ENCODE measurements at regions not wholly inside any gene's neighbourhood (a gene's known extent, or its start where the extent isn't known, plus 50 kb on each side); places are given as distances from the start of the nearest gene placed in this dataset.

DNA sequence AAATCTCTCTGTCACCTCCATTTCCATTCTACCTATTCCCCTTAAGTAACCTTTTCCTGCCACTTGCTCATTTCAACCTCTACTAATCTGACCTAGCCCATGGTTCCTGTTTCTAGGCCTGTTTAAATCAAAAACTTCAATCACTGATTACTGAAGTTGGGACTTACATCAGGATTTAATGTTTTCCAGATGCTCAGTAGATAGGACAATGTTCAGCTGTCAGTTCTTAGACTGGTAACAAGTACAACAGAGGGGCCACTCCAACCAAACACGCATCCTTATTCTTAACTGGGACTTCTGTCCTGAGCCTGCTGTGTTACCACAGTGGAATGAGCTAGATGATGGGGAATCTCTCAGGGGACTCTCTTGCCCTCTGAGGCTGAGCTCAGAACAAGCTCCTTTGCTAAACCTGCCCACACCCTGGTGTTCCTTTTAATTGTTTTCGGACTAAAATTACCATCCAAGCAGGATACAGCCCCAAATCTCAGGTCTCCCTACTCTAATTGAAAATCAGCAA, 974.6 kb downstream of the TTLL7 start:
- Mint-ChIP-seq H3K4me3 (no peak overlapping the region), H3K36me3 (peaks cover 0 to 4% (median 0%) of the 10 kb centered on the region in 5 donors), H3K27me3 (no peaks in the 10 kb centered on the region), H3K9me3 (peaks cover 0 to 15% (median 4%) of the 10 kb centered on the region in 11 donors), H3K4me1 (no peaks in the 10 kb centered on the region), H3K27ac (no peak overlapping the region)
- H3K4me1 ChIP-seq (ENCODE audit: control insufficient read depth in 2 of 2, insufficient read depth in 2 of 2, low read length in 2 of 2) = no peaks in the 10 kb centered on the region
- no peaks in the 10 kb centered on the region for H3K36me3 ChIP-seq (ENCODE audit: control insufficient read depth in 2 of 3, insufficient read depth in 3 of 3, low read length in 3 of 3)
- H3K4me3 ChIP-seq (ENCODE audit: low read length) = no peak overlapping the region
- intact Hi-C loops (cut with micrococcal nuclease) = no loop called here
- POLR2A ChIA-PET = no interaction called here
- no peak for DNase-seq
- CTCF ChIA-PET = no interaction called here
- H3K9me3 ChIP-seq (ENCODE audit: control insufficient read depth in 2 of 3, low read length in 3 of 3) = no peaks in the 10 kb centered on the region
- no peak for ATAC-seq
- H3K27me3 ChIP-seq (ENCODE audit: control insufficient read depth in 2 of 2, insufficient read depth in 2 of 2, low read length in 2 of 2) = no peaks in the 10 kb centered on the region
- no peak overlapping the region for H3K27ac ChIP-seq (ENCODE audit: low read depth, low read length)

DNA sequence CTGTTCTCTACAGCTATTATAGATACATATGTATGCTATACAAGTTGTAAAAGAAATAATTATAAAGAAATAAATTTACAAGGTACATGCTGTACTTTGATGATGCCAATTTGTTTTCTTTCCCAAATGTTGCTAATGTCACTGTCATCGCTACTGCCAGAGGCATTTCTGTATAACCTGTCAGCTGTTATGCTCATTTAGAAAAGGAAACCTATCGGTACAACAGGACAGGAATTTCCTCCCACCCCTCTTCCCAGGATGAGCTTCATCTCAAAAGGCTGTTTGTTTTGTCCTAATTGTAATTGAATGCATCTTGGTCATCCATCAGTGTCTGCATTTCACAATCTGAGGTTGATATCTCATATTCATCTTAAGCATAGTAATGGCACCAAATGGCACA, 975.7 kb downstream of the TTLL7 start:
- DNase-seq (no peak), ATAC-seq (no peak)
- H3K4me3 Mint-ChIP-seq = no peak overlapping the region
- no peaks in the 10 kb centered on the region for H3K36me3 ChIP-seq (ENCODE audit: control insufficient read depth in 2 of 3, insufficient read depth in 3 of 3, low read length in 3 of 3)
- H3K4me1 ChIP-seq (ENCODE audit: control insufficient read depth in 2 of 2, insufficient read depth in 2 of 2, low read length in 2 of 2) = no peaks in the 10 kb centered on the region
- no peak overlapping the region for H3K27ac Mint-ChIP-seq
- intact Hi-C loops (cut with micrococcal nuclease) = no loop called here
- POLR2A ChIA-PET = no interaction called here
- H3K9me3 ChIP-seq (ENCODE audit: control insufficient read depth in 2 of 3, low read length in 3 of 3) = no peaks in the 10 kb centered on the region
- H3K27ac ChIP-seq (ENCODE audit: low read depth, low read length) = no peak overlapping the region
- peaks cover 0 to 15% (median 4%) of the 10 kb centered on the region in 11 donors for H3K9me3 Mint-ChIP-seq
- CTCF ChIA-PET = no interaction called here
- peaks cover 0 to 4% (median 0%) of the 10 kb centered on the region in 5 donors for H3K36me3 Mint-ChIP-seq
- no peaks in the 10 kb centered on the region for H3K27me3 ChIP-seq (ENCODE audit: control insufficient read depth in 2 of 2, insufficient read depth in 2 of 2, low read length in 2 of 2)
- no peaks in the 10 kb centered on the region for H3K4me1 Mint-ChIP-seq
- no peaks in the 10 kb centered on the region for H3K27me3 Mint-ChIP-seq
- H3K4me3 ChIP-seq (ENCODE audit: low read length) = no peak overlapping the region

DNA sequence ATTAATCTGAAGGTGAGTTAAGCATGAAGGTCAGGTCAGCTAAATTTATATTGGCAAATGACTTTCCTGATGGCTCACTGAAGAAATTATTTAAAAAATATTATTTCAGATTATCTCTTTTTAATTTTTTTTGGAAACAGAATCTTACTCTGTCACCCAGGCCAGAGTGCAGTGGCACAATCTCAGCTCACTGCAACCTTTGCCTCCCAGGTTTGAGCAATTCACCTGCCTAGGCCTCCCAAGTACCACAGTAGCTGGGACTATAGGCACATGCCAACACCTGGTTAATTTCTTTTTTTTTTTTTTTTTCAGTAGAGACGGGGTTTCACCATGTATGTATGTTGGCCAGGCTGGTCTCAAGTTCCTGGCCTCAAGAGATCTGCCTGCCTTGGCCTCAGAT, 976.7 kb downstream of the TTLL7 start:
- Mint-ChIP-seq H3K4me1 (no peaks in the 10 kb centered on the region), H3K9me3 (peaks cover 0 to 15% (median 4%) of the 10 kb centered on the region in 11 donors), H3K27me3 (no peaks in the 10 kb centered on the region), H3K27ac (no peak overlapping the region), H3K4me3 (no peak overlapping the region), H3K36me3 (peaks cover 0 to 4% (median 0%) of the 10 kb centered on the region in 5 donors)
- no peaks in the 10 kb centered on the region for H3K27me3 ChIP-seq (ENCODE audit: control insufficient read depth in 2 of 2, insufficient read depth in 2 of 2, low read length in 2 of 2)
- H3K4me1 ChIP-seq (ENCODE audit: control insufficient read depth in 2 of 2, insufficient read depth in 2 of 2, low read length in 2 of 2) = no peaks in the 10 kb centered on the region
- DNase-seq = no peak
- ChIA-PET CTCF (no interaction called here), POLR2A (no interaction called here)
- ATAC-seq = no peak
- no peak overlapping the region for H3K27ac ChIP-seq (ENCODE audit: low read depth, low read length)
- H3K4me3 ChIP-seq (ENCODE audit: low read length) = no peak overlapping the region
- H3K9me3 ChIP-seq (ENCODE audit: control insufficient read depth in 2 of 3, low read length in 3 of 3) = no peaks in the 10 kb centered on the region
- intact Hi-C loops (cut with micrococcal nuclease) = no loop called here
- H3K36me3 ChIP-seq (ENCODE audit: control insufficient read depth in 2 of 3, insufficient read depth in 3 of 3, low read length in 3 of 3) = no peaks in the 10 kb centered on the region

- CTCF ChIA-PET = no interaction called here
- H3K36me3 ChIP-seq (ENCODE audit: control insufficient read depth in 2 of 3, insufficient read depth in 3 of 3, low read length in 3 of 3) = no peaks in the 10 kb centered on the region
- no peaks in the 10 kb centered on the region for H3K27me3 ChIP-seq (ENCODE audit: control insufficient read depth in 2 of 2, insufficient read depth in 2 of 2, low read length in 2 of 2)
- Mint-ChIP-seq H3K27ac (no peak overlapping the region), H3K4me1 (no peaks in the 10 kb centered on the region), H3K27me3 (peaks cover 0 to 6% (median 0%) of the 10 kb centered on the region in 5 donors), H3K4me3 (no peak overlapping the region), H3K9me3 (peaks cover 0 to 15% (median 4%) of the 10 kb centered on the region in 11 donors), H3K36me3 (peaks cover 0 to 4% (median 0%) of the 10 kb centered on the region in 5 donors)
- no peaks in the 10 kb centered on the region for H3K4me1 ChIP-seq (ENCODE audit: control insufficient read depth in 2 of 2, insufficient read depth in 2 of 2, low read length in 2 of 2)
- ATAC-seq (no peak), DNase-seq (no peak)
- no peak overlapping the region for H3K27ac ChIP-seq (ENCODE audit: low read depth, low read length)
- H3K4me3 ChIP-seq (ENCODE audit: low read length) = no peak overlapping the region
- POLR2A ChIA-PET = no interaction called here
- intact Hi-C loops (cut with micrococcal nuclease) = no loop called here
- no peaks in the 10 kb centered on the region for H3K9me3 ChIP-seq (ENCODE audit: control insufficient read depth in 2 of 3, low read length in 3 of 3)
Observed at GRCh38 chr1:83017701-83018100, 981.2 kb downstream of the TTLL7 start.

- Histone ChIP-seq H3K4me1 (ENCODE audit: control insufficient read depth in 2 of 2, insufficient read depth in 2 of 2, low read length in 2 of 2) (no peaks in the 10 kb centered on the region), H3K9me3 (ENCODE audit: control insufficient read depth in 2 of 3, low read length in 3 of 3) (no peaks in the 10 kb centered on the region), H3K36me3 (ENCODE audit: control insufficient read depth in 2 of 3, insufficient read depth in 3 of 3, low read length in 3 of 3) (no peaks in the 10 kb centered on the region), H3K4me3 (ENCODE audit: low read length) (no peak overlapping the region), H3K27me3 (ENCODE audit: control insufficient read depth in 2 of 2, insufficient read depth in 2 of 2, low read length in 2 of 2) (no peaks in the 10 kb centered on the region), H3K27ac (ENCODE audit: low read depth, low read length) (no peak overlapping the region)
- ATAC-seq (no peak), DNase-seq (no peak)
- Mint-ChIP-seq H3K27ac (no peak overlapping the region), H3K9me3 (peaks cover 0 to 15% (median 4%) of the 10 kb centered on the region in 11 donors), H3K36me3 (peaks cover 0 to 4% (median 0%) of the 10 kb centered on the region in 5 donors), H3K27me3 (peaks cover 0 to 6% (median 0%) of the 10 kb centered on the region in 5 donors), H3K4me1 (no peaks in the 10 kb centered on the region), H3K4me3 (no peak overlapping the region)
- intact Hi-C loops (cut with micrococcal nuclease) = no loop called here
- CTCF ChIA-PET = no interaction called here
- POLR2A ChIA-PET = no interaction called here
Observed at GRCh38 chr1:83017276-83017675, 981.7 kb downstream of the TTLL7 start.

DNA sequence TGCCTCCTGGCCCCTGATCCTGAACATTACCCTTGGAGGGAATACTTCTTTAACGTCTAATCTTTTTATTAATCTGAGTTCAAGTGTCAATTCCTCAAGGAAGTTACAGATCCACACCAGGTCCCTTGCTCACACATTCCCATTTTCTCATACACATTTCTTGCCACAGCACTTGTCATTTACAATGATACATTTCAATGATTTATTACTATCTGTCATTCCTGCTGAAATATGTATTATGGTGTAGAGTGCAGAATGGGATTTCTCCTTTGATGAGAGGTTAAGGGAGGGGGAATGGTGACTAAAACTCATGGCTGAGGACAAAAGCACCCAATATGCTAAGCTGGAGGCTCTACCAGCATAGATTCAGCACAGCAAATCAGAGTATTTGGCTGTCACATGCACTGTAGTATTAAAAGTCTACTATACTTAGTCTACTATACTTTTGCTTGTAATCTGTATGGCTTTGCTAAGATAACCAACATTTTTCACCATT, 982.5 kb downstream of the TTLL7 start:
- no peak overlapping the region for H3K4me3 ChIP-seq (ENCODE audit: low read length)
- ChIA-PET POLR2A (no interaction called here), CTCF (no interaction called here)
- no peaks in the 10 kb centered on the region for H3K4me1 Mint-ChIP-seq
- no peaks in the 10 kb centered on the region for H3K9me3 ChIP-seq (ENCODE audit: control insufficient read depth in 2 of 3, low read length in 3 of 3)
- no peaks in the 10 kb centered on the region for H3K4me1 ChIP-seq (ENCODE audit: control insufficient read depth in 2 of 2, insufficient read depth in 2 of 2, low read length in 2 of 2)
- no peaks in the 10 kb centered on the region for H3K27me3 ChIP-seq (ENCODE audit: control insufficient read depth in 2 of 2, insufficient read depth in 2 of 2, low read length in 2 of 2)
- H3K4me3 Mint-ChIP-seq = no peak overlapping the region
- peaks cover 0 to 6% (median 0%) of the 10 kb centered on the region in 5 donors for H3K27me3 Mint-ChIP-seq
- no peak overlapping the region for H3K27ac Mint-ChIP-seq
- DNase-seq = no peak
- H3K9me3 Mint-ChIP-seq = peaks cover 0 to 14% (median 4%) of the 10 kb centered on the region in 11 donors
- intact Hi-C loops (cut with micrococcal nuclease) = no loop called here
- no peak for ATAC-seq
- H3K27ac ChIP-seq (ENCODE audit: low read depth, low read length) = no peak overlapping the region
- H3K36me3 Mint-ChIP-seq = peaks cover 0 to 4% (median 0%) of the 10 kb centered on the region in 5 donors
- no peaks in the 10 kb centered on the region for H3K36me3 ChIP-seq (ENCODE audit: control insufficient read depth in 2 of 3, insufficient read depth in 3 of 3, low read length in 3 of 3)

GRCh38 chr1:83015163-83015562, 983.8 kb downstream of the TTLL7 start:
- peaks cover 0 to 11% (median 0%) of the 10 kb centered on the region in 5 donors for H3K27me3 Mint-ChIP-seq
- POLR2A ChIA-PET = no interaction called here
- Histone ChIP-seq H3K4me3 (ENCODE audit: low read length) (no peak overlapping the region), H3K36me3 (ENCODE audit: control insufficient read depth in 2 of 3, insufficient read depth in 3 of 3, low read length in 3 of 3) (no peaks in the 10 kb centered on the region), H3K4me1 (ENCODE audit: control insufficient read depth in 2 of 2, insufficient read depth in 2 of 2, low read length in 2 of 2) (no peaks in the 10 kb centered on the region), H3K9me3 (ENCODE audit: control insufficient read depth in 2 of 3, low read length in 3 of 3) (no peaks in the 10 kb centered on the region), H3K27me3 (ENCODE audit: control insufficient read depth in 2 of 2, insufficient read depth in 2 of 2, low read length in 2 of 2) (no peaks in the 10 kb centered on the region), H3K27ac (ENCODE audit: low read depth, low read length) (no peak overlapping the region)
- ATAC-seq (no peak), DNase-seq (no peak)
- H3K9me3 Mint-ChIP-seq = peaks cover 0 to 6% (median 2%) of the 10 kb centered on the region in 11 donors
- no peak overlapping the region for H3K27ac Mint-ChIP-seq
- H3K4me3 Mint-ChIP-seq = no peak overlapping the region
- H3K4me1 Mint-ChIP-seq = no peaks in the 10 kb centered on the region
- CTCF ChIA-PET = no interaction called here
- H3K36me3 Mint-ChIP-seq = peaks cover 0 to 3% (median 0%) of the 10 kb centered on the region in 5 donors
- intact Hi-C loops (cut with micrococcal nuclease) = no loop called here
